Activated CD4-positive, alpha-beta T cell treated with anti-CD3 and anti-CD28 coated beads, Interleukin-2, Interleukin-6, amounts not matched to agents 100 ng/mL and 50 ng/mL, durations not matched to agents 16 hours and 8 hours (primary cell): ENCODE measurements at regions not wholly inside any gene's neighbourhood (a gene's known extent, or its start where the extent isn't known, plus 50 kb on each side); places are given as distances from the start of the nearest gene placed in this dataset.

Experiments used
- DNase-seq: peaks from one replicate; pipeline ENCODE4 v3.0.0-alpha.2; 2020

DNA sequence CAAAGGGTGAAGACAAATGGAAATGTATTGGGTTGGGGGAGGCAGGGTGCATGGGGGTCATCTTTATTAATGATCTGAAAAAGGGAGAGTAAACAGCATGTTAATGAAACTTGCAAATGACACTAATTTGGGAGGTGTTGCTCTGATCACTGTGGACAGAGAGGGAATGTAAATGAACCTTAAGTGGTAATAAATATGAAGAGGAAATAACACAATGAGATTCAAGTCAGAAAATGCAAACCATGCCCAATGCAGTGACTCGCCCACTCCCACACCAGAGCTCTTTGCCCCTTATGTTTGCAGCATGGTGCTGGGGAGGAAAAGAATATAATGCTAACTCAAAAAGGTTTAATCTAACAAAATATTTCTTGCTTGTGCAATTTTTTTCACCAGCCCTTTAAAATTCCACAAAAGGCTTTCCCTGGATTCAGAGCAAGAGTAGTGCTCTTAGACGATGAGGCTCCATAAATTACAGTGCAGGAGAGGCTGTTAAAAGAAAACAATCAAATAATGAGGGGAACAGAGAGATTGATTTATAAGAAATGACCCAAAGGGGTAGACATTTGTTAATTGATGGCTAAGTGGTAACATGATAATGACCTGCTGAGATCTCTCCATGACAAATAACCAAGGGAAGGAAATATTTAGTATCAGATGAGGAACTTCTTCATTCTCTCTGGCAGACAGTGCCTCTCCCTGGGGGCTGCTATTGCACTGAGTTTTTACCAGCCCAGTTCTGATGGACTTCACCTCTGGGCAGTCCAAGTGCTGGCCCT lies 210.0 kb upstream of the PPP2R3A start:
- no peak for DNase-seq

DNA sequence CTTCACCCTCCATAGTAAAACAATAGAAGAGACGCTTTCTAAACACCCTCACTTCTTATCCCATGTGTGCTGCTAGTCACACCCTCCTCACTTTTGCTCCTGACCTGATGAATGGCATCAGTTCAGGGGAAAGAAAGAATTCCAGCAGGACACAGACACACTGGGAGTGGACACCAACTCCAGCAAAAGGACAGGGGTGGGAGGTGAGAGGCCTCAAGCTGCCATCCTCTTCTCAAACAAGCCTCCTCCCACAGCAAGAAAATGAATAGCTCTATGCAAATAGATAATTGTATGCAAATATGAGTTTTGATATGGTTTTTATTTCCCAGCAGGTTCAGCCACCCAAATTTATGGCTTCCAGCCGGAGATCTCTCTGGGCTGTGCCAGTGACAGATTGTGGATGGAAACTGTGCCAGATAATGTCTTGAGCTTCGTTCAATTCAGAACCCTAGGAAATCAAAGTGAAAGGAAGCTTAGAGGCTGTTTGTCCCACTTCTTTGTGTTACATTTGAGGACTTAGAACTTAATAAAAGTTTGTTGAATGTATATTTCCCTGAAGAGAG lies 209.3 kb upstream of the PPP2R3A start:
- DNase-seq, result no peak

DNA sequence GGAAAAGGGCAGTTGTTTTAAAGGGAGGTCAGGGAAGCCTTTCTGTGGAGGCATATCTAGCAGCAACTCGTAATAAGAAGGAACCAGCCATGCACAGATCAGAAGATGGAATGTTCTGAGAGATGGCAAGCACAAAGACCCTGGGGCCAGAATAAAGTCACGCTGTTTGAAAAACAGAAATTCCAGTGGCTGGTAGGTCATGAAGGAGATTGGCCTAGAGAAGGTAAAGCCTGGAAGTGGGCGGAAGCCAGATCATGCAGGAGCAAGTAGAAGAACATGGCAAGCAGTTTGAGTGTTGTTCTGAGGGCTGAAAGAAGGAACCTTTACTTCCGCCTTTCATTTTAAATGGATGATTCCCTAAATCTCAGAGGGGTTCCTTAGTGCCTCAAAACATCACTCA lies 208.1 kb upstream of the PPP2R3A start:
- no peak for DNase-seq

DNA sequence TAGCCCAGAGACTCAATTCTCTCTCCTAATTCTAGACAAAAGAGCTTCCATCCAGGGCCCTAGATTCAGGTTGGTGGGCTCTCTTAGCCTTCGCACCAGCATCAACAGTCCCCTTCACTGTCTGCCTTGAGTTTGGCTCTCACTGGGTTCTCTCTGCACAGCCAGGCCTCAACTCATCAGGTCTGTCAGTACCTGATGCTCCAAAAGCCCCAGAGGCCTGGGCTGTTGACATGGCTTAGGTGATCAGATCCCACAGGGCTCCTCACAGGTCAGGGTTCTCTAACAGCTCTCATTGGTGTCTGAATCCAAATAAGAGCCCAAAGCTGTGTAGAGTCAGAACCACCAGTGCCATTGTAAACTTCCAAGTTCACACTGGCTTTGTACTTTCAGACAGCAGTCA lies 206.6 kb upstream of the PPP2R3A start:
- DNase-seq, result no peak

DNA sequence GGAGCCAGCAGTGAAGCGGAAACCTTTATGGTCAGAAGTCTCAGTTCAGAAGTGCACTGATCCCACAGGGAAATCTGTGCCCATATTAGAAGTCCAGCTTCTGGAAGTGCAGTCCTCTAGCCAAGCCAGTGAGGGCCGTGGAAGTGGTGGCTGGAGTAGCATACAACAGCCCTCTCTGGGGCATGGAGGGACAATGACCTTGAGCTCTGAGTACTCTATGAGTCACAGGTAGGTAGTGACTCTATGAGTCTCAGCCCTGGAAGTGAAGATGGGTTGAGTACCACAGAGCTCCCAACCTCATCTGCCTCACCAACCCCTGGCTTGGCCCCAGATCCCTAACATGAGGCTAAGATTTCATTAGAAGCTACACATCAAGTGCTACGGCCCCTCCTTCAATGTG lies 205.9 kb upstream of the PPP2R3A start:
- no peak for DNase-seq

DNA sequence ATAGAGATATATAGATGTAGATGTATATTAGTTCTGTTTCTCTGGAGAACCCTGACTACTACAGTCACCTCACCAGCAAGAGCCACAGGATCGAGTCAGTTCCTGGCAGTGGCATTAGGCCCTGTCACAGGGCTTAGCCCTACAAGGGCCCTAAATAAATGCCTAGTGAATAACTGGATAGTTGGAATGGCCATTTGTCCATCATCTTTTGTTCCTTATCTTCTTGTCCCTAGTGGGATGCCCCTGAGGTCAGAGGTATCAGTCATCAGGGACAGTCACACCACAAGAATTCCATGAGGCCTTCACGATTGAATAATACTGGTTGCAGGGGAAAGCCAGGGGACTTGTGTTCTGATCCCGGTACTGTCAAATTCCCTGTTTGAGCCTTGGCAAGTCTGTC lies 204.9 kb upstream of the PPP2R3A start:
- no peak for DNase-seq

DNA sequence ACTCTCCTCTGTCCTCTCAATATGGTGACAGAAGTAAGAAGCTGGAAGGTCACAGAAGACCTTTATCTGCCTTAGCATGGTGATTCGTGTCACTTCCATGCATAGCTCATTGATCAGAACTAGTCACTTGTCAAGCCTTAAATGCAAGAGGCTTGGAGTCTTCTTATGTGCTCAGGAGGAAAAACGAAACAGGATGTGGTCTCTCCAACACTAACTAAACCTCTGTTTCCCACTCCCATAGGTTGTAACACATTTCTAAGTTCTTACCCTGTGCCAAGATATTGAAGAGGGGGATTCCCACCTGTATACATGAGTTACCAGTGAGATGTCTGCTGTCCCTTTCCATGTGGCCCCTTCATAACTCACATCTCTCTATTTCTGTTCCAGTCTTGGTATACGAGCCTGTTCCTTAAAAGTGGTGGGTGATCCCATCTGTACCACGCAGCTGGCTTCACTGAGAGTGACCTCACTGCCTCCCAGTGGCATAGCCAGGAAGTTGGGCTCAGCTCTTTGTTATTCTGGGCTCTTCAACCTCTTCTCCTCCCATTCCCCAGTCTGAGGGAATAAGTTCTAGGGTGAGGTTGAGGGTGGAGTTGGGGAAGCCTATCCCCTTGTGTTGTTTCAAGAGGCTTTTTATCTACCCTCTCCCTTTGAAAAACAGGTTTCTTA lies 203.2 kb upstream of the PPP2R3A start:
- no peak for DNase-seq

DNA sequence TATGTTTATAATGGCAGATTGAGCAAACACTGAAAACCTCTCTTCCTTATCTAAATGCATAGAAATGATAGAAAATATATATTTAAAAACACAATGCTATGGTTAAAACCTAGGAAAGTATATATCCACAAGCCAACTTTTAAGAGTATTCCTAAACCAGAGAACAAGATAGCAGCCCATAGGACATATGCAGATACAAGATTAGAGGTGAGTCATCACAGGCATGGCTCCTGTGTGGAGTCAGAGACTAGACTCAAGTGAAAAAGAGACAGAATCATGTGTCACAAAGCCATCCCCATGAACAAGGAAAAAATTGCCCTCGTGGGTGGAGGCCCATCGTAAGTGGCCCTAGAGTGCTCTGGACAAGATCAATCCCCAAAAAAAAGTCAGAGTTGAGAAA lies 199.4 kb upstream of the PPP2R3A start:
- DNase-seq, result no peak

DNA sequence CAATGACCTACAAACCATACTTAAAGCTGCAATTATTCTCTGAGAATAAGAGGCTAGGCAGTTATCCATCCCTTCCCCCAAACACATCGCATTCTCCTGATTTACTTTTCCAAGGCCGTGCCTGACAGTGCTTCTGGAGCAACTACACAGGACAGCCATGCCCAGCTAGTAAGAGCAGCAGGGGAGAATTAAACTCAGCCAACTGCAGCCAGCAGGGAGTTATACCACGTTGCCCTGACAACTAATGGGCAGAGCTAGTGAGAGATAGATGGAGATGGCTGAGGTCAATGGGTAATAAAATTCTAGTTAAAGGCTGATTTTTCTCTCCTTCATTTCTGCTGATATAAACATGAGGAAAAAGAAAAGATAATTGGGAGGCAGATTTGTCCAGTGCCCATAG lies 193.8 kb upstream of the PPP2R3A start:
- no peak for DNase-seq

DNA sequence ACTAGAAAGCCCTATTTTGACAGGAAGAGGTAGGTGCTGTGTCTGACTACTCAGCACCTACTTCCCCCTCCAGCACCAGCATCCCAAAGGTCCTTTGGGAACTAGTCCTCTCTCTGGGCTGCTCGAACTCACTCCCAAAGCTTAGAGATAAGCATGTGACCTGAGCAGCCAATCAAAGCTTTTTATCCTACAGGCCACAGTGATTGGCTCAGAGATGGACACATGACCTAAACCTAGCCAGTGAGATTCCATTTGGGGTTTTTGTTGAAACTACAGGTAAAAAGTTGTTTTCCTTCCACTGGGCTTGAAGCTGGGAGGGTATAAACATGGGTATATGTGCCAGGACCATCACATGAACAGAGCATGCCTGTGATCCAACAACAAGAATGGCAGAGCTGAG lies 186.5 kb upstream of the PPP2R3A start:
- DNase-seq, result no peak

DNA sequence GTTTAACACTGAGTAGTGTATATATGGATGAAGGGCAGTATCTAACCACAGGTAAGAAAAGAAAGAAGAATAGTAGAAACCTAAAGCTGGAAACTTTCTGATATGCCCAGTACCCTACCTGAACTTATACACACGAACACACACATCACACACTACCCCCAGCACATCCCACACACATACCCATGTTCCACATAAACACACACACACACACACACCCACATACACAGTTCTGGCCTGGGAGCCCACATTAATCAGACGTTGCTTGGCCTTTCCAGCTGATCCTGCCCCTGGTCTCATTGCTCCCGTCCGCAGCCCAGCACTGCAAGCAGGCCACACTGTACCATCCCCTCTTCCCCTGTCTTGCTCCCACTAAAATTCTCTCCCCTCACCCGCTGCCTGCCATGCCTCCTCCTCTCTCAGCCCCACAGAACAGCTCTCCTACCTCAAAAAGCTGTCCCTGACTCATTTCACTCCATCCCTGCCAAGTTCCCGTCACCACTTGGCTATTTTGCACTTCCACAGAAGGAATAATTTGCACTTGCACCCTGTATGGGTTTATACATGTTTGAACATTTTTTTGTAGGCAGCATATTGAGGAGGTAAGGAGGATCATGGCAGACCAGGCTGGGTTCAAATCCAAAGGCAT lies 185.8 kb upstream of the PPP2R3A start:
- DNase-seq, result no peak

DNA sequence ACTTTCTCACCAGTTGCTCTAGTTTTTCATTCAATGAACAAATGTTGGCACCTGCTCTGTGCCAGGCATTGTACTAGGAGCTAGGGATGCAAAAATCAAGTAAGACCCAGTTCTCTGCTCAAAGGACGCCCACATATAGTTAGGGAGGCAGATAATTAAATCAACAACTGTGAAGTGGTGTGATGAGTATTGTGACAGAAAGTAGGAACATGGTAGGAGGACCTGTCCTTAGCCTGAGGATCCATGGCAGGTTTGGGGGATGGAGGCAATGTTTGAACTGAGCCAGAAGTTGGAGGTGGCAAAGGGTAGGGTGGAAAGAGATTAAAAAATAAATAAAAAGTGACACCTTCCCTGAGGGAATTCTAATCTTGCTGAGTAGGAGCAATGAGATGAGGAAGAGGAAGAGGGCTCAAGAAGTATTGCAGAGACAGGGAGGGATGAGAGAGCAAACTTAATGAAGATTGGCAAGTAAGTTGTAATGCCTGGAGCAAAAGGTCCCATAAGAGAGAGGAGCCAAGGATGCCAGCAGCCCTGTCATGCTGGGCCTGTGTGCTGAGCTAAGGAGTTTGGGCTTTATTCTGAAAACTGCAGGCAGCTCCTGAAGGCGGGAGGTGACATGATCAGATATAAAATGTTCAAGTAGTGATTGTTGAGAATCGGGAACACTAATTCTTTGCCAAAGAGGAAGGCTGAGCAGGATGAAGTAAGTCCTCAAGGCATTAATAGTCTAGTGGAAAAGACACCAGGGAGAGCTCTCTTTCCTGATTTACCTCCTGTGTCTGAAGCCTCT lies 184.3 kb upstream of the PPP2R3A start:
- DNase-seq, result no peak

DNA sequence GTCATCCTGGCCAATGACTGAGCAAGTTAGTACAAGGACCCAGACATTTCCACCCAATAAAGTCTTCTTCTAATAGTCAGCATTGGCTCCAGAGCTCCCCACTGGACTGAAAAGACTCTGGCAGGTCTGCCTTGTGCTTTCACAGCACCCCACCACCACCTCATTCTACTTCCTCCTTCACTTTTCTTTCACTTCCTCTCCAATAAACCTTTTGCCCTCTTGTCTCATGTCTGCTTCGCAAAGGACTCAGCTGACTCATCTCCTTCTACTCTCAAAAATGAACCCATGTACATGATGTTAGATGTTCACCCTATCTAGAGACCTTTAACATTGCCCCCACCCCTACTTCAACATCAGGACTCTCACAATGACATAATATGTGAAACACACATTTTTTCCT lies 181.0 kb upstream of the PPP2R3A start:
- DNase-seq, result no peak

DNA sequence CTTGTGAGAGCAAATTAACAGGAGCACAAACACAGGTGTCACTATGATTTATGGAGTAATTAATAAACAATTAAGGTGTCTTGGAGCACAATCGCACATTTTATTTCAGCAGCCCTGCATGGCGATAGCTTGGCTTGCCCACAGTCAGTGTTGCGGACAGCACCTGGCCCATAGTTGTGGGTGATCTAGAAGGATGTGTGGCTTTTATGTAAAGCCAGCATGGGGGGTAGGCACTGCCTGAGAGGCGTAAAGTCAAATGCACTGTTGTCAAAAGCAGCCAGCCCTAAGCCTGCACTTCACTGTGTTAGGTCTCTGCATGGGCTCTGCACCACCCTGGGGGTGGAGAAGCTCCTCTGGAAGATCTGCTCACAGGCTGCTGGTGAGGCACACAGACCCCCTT lies 177.4 kb upstream of the PPP2R3A start:
- no peak for DNase-seq

DNA sequence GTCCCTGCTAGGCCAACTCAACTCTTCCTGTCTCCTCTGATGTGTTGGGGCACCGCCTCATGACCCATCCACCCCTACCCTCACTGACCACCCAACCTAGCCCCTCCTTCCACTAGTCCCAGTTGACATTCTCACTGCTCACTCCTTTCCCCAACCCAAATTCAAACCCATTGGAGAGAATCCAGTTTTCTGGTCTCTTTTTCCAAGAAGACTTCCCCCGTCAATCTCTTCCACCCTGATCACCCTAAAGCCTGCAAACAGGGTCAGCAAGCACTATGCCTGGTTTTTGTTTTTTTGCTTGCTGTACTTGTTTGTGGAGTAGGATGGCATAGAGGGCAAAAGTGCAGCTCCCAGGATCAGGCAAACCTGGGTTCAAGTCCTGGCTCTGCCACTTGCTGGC lies 176.6 kb upstream of the PPP2R3A start:
- no peak for DNase-seq

DNA sequence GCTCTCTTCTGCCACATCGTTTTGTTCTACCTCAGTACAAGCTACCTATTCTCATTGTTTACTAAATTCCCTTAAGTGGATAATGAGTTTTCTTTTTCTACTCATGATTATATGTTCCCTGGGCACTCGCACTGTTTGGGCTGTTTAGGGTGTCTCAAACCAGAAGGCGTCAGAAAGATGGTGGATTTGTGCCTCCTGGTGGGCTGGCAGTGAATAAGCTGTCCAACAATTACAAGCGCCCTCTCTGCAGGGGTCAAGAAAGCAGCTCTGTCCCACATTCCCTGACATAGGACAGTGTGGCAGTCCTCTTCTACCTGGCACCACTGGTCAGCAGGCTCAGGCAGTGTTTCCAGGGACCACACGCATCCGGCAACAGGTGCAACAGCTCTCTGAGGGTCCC lies 173.4 kb upstream of the PPP2R3A start:
- DNase-seq, result no peak

DNA sequence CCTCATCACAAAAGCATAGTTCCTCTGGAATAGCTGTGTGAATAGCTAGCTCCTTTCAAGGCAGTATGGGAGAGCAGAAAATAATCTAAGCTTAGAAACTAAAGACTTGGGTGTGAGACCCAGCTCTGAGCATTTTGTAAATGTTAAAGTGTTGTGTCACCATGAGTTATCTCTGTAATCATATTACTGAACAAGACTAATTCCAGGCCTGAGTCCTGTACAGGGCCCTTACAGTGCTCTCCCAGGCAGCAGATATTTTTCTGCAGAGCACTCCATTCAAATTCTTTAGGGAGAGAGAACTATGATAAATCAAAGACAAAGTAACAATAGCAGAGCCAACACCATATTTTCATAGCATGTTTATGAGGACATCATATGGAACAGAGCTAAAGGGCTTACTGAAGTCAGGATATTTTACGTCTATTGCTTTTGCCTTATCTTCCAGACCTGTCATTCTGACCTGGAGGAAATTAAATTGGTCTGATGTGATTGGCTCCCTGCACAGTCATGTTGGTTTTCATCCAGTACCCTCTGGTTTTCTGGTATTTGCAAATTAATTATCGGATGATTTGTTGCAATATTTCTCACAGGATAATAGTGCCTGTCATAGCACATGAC lies 172.6 kb upstream of the PPP2R3A start:
- no peak for DNase-seq

DNA sequence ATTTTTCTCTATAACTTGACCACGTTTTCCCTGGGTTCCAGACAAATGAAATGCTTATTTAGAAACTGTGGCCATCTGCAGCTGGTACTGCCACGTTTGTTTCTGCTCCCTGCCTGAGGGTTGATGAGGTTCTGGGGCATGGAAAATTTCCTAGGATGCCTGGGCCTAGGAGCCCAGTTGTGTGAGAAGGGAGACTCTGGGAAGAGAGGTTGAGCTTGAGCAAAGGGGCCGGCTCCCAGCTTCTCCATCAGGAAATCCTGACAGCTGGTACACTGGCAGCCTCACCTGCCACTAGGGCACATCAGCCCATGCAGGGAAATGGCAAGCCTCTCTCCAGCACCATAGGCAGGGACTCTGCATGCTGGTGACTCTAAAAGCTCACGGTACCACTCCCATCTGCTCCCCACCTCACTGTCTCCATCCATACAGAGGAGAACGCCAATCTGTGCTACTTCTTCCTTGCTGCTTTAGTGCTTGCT lies 165.4 kb upstream of the PPP2R3A start:
- DNase-seq, result no peak

DNA sequence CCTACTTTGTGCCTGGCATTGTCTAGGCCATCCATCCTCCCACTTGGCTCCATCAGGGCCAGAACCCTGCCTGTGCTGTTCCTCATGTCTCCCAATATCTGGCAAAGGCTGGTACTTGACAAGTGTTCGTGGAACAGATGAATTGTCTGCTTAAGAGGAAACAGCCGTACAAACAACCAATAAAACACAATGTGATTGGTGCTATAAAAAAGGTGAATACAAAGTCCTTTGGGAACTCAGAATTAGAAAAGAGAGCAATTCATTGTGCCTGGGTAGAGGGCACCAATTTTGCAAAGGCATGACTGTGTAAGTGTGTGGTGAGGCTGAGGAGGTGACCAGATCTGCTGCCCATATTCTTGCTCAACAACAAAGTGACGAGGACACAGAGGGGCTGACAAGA lies 164.5 kb upstream of the PPP2R3A start:
- no peak for DNase-seq

DNA sequence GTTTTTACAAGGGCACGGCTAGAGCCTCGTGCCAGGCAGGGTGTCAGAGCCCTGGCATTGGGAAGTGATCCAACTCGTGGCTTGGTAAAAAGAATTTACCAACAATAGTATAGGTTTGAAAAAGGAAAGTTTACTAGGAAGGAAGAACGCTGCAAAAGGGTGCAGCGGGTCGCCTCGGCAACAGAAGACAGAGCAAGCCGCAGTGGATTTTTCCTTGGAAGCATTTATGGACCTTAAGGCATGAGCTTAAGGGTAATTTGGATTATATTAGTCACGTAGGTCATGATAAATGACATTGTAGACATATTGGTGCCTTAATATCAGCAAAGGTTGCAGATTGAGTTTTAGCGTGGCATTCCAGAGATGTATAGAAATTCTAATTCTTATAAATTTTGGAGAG lies 163.4 kb upstream of the PPP2R3A start:
- DNase-seq, result no peak

DNA sequence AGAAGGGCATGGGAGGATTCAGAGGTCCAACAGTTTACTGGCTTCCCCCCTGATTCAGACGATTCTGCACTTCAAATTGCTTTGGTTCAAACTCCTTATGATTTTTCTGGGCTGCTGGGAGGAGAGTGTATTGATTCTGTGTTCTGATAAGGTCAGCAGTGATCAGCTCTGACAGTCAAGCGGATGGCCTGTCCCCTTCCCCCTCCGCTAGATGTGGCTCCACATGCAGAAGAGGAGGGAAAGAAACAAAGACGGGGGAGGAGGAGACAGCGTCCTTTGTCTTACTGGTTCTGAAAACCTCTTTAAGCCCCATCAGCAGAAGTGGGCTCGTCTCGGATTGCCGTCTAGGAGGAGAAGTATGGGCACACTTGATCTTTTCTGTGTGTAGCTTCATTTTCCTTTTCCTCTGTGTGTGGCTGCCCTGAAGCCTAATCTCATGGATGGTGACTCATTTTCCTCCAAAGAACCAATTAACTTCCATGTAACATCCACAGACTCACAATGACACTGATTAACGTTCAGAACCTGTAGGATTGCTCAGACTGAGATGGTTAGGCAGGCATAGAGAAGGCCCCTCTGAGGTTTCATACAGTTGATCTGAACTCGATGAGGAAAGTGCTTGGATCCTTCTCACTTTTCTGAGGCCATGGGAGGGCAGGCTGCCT lies 162.4 kb upstream of the PPP2R3A start:
- no peak for DNase-seq

DNA sequence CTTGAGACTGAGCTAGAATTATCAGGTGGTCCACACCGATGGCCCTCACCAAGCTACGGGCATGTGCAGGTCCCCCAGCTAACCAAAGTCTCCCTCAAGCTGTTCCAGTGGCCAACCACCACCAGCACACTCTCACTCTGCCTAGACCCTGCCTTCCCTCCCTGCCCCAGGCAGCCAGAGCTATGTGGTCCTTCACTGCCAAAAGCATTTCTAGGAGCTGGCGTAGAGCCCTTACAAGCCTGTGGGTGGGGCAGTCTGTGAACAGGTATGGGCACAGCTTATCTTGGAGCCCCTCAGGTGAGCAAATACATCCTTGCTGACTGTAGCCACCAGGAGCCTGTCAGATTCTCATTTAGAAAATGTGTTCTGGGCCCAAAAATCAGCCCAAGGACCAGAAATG lies 159.8 kb upstream of the PPP2R3A start:
- no peak for DNase-seq
